ENCODE measurements at regions not wholly inside any gene's neighbourhood (a gene's known extent, or its start where the extent isn't known, plus 50 kb on each side); places are given as distances from the start of the nearest gene placed in this dataset.

GRCh38 chr2:155070489-155070888 is 372.0 kb downstream of the KCNJ3 start:
- TF ChIP-seq POLR2A (IDR thresholded peaks at IDR 0.05) (no peak), POLR2AphosphoS5 (IDR thresholded peaks at IDR 0.05) (no peak), CTCF (IDR thresholded peaks at IDR 0.05) (no peak), EP300 (IDR thresholded peaks at IDR 0.05) (no peak)

Data from gastroesophageal sphincter (tissue), 3 donors.